CD4-positive, alpha-beta T cell (primary cell): ENCODE measurements at regions not wholly inside any gene's neighbourhood (a gene's known extent, or its start where the extent isn't known, plus 50 kb on each side); places are given as distances from the start of the nearest gene placed in this dataset.

Source experiments
- ATAC-seq: fragments of 200-7000 bp; cut with Tn5 transposase; one replicate; pipeline ENCODE4 v1.10.0; 2022; ENCODE audit warnings: mild to moderate bottlenecking; ENCODE audit not compliant: poor library complexity
- CTCF ChIA-PET: fragments of 350-600 bp; sonication (Branson Sonifier 250); formaldehyde crosslinking; loops from one replicate; lab custom pipeline; 2021; ENCODE audit warnings: antibody characterized with exemption, inconsistent platforms; lab: Charles Lee
- POLR2A ChIA-PET: fragments of 350-600 bp; sonication (Branson Sonifier 250); formaldehyde crosslinking; loops from one replicate; lab custom pipeline; 2021; ENCODE audit warnings: antibody characterized with exemption, inconsistent platforms; lab: Charles Lee
- DNase-seq, 14 experiments: peaks; one replicate each; pipeline ENCODE4 v3.0.0-alpha.2; 2013 to 2020; ENCODE audit warnings: mixed read lengths in 2 of 14
- H3K27ac ChIP-seq, 2 donors: one replicate each; pipeline versions ENCODE4 v1.5.1 to v1.7.0; 2013; ENCODE audit warnings: low read length in 2 of 2, low read depth in 1 of 2, mild to moderate bottlenecking in 1 of 2
- H3K27me3 ChIP-seq, 2 experiments: 1 replicate in 1 of 2; 2 replicates in 1 of 2; pipeline versions ENCODE4 v1.6.1 to v1.7.0; 2013; ENCODE audit warnings: low read length in 2 of 2, control low read depth in 1 of 2, mild to moderate bottlenecking in 1 of 2, moderate library complexity in 1 of 2; ENCODE audit not compliant: insufficient read depth in 2 of 2, control insufficient read depth in 1 of 2
- H3K36me3 ChIP-seq: one replicate; pipeline ENCODE4 v1.6.1; 2013; ENCODE audit warnings: low read length, control low read depth; ENCODE audit not compliant: insufficient read depth
- H3K4me1 ChIP-seq: one replicate; pipeline ENCODE4 v1.6.1; 2013; ENCODE audit warnings: low read length, control low read depth; ENCODE audit not compliant: insufficient read depth
- H3K4me3 ChIP-seq: one replicate; pipeline ENCODE4 v1.5.1; 2013; ENCODE audit warnings: mild to moderate bottlenecking, low read length, moderate library complexity
- H3K9me3 ChIP-seq, 2 experiments: 1 replicate in 1 of 2; 2 replicates in 1 of 2; pipeline versions ENCODE4 v1.6.1 to v1.7.0; 2013; ENCODE audit warnings: low read length in 2 of 2, mild to moderate bottlenecking in 2 of 2, control low read depth in 1 of 2, moderate library complexity in 1 of 2; ENCODE audit not compliant: control insufficient read depth in 1 of 2, insufficient read depth in 1 of 2
- H3K27ac Mint-ChIP-seq: one replicate; pipeline ENCODE4 v1.8.0; 2020; ENCODE audit warnings: mixed read lengths
- H3K27me3 Mint-ChIP-seq: one replicate; pipeline ENCODE4 v1.8.0; 2021; ENCODE audit warnings: mixed read lengths
- H3K36me3 Mint-ChIP-seq: one replicate; pipeline ENCODE4 v1.8.0; 2021; ENCODE audit warnings: low read depth, mixed read lengths
- H3K4me1 Mint-ChIP-seq: one replicate; pipeline ENCODE4 v1.8.0; 2021; ENCODE audit warnings: low read depth, mixed read lengths
- H3K4me3 Mint-ChIP-seq: one replicate; pipeline ENCODE4 v1.8.0; 2020; ENCODE audit warnings: mild to moderate bottlenecking, mixed read lengths
- H3K9me3 Mint-ChIP-seq: one replicate; pipeline ENCODE4 v1.8.0; 2020; ENCODE audit warnings: mixed read lengths
- CTCF ChIP-seq: fragments of 200-600 bp; IDR thresholded peaks from one replicate; pipeline ENCODE4 v1.8.0; 2022; ENCODE audit warnings: antibody characterized with exemption, mild to moderate bottlenecking
- intact Hi-C, 2 experiments: fragments of 100-400 bp; cut with DNase I in 1 of 2; cut with micrococcal nuclease in 1 of 2; formaldehyde crosslinking; loops; one replicate each; pipeline versions ENCODE4 v1.15.1 to v1.9.0; 2023 to 2025; cut with DNase I, micrococcal nuclease

GRCh38 chr12:43278541-43278832 lies 273.5 kb downstream of the ADAMTS20 start:
- POLR2A ChIA-PET = no interaction called here
- H3K27ac Mint-ChIP-seq = no peak overlapping the region
- DNase-seq (no peak), ATAC-seq (no peak)
- H3K27me3 ChIP-seq = no peaks in the 10 kb centered on the region
- TF ChIP-seq CTCF = no peak
- no peaks in the 10 kb centered on the region for H3K9me3 Mint-ChIP-seq
- no peak overlapping the region for H3K4me3 ChIP-seq
- H3K4me1 Mint-ChIP-seq = no peaks in the 10 kb centered on the region
- no peaks in the 10 kb centered on the region for H3K27me3 Mint-ChIP-seq
- no peaks in the 10 kb centered on the region for H3K9me3 ChIP-seq
- no peaks in the 10 kb centered on the region for H3K36me3 Mint-ChIP-seq
- no peaks in the 10 kb centered on the region for H3K4me1 ChIP-seq
- intact Hi-C loops = no loop called here
- CTCF ChIA-PET = no interaction called here
- no peaks in the 10 kb centered on the region for H3K36me3 ChIP-seq
- H3K27ac ChIP-seq = no peak overlapping the region
- H3K4me3 Mint-ChIP-seq = no peak overlapping the region

GRCh38 chr12:43277651-43278540 lies 274.1 kb downstream of the ADAMTS20 start:
- no peak overlapping the region for H3K27ac Mint-ChIP-seq
- ATAC-seq (no peak), DNase-seq (no peak)
- no peak for TF ChIP-seq CTCF
- no peaks in the 10 kb centered on the region for H3K36me3 Mint-ChIP-seq
- H3K9me3 ChIP-seq = no peaks in the 10 kb centered on the region
- H3K36me3 ChIP-seq = no peaks in the 10 kb centered on the region
- H3K4me1 ChIP-seq = no peaks in the 10 kb centered on the region
- POLR2A ChIA-PET = no interaction called here
- no peak overlapping the region for H3K27ac ChIP-seq
- no peaks in the 10 kb centered on the region for H3K27me3 ChIP-seq
- CTCF ChIA-PET = no interaction called here
- H3K9me3 Mint-ChIP-seq = no peaks in the 10 kb centered on the region
- no peak overlapping the region for H3K4me3 Mint-ChIP-seq
- H3K27me3 Mint-ChIP-seq = no peaks in the 10 kb centered on the region
- no peaks in the 10 kb centered on the region for H3K4me1 Mint-ChIP-seq
- intact Hi-C loops = no loop called here
- H3K4me3 ChIP-seq = no peak overlapping the region

GRCh38 chr12:43273467-43273866 lies 278.5 kb downstream of the ADAMTS20 start:
- TF ChIP-seq CTCF = no peak
- no peaks in the 10 kb centered on the region for H3K4me1 ChIP-seq
- Mint-ChIP-seq H3K4me1 (no peaks in the 10 kb centered on the region), H3K36me3 (no peaks in the 10 kb centered on the region), H3K27ac (no peak overlapping the region), H3K9me3 (no peaks in the 10 kb centered on the region), H3K27me3 (no peaks in the 10 kb centered on the region), H3K4me3 (no peak overlapping the region)
- no peak for DNase-seq
- H3K36me3 ChIP-seq = no peaks in the 10 kb centered on the region
- ChIA-PET CTCF (no interaction called here), POLR2A (no interaction called here)
- H3K4me3 ChIP-seq = no peak overlapping the region
- intact Hi-C loops = no loop called here
- no peak for ATAC-seq
- no peaks in the 10 kb centered on the region for H3K9me3 ChIP-seq
- H3K27ac ChIP-seq = no peak overlapping the region
- no peaks in the 10 kb centered on the region for H3K27me3 ChIP-seq
